ENCODE measurements at regions not wholly inside any gene's neighbourhood (a gene's known extent, or its start where the extent isn't known, plus 50 kb on each side); places are given as distances from the start of the nearest gene placed in this dataset.

DNA sequence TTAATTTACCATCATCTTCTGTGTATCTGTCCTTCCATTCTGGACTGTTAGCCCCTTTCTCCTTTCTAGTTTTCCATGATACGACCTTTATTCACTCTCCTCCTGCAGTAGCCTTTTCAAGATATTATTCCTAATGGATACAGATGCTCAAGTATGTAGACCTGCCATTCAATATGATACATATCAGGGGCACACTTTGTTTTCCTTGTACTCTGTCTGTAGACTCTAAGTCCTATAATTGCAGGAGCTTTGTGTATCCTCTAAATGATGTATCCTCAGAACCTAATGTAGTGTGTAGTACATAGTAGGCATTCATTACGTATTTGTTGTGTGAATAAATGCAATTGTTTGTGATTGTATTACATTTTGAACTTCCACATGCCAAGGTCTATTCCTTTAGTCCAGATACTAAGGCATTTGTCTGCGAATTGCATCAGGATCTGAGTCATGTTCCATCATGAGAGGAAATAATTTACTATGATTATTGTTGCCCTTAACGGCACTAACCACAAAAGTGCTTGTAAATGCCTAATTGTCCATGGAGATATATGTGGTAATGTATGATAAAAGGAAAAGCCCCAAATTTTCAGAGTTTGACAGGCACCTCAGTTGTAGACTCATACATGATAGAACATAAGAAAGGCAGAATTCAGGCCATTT is 57.1 kb upstream of the IZUMO3 start:
- Mint-ChIP-seq H3K27me3 (no peaks in the 10 kb centered on the region), H3K27ac (no peak overlapping the region), H3K36me3 (ENCODE audit: low read depth) (no peaks in the 10 kb centered on the region), H3K4me3 (no peak overlapping the region), H3K4me1 (no peaks in the 10 kb centered on the region), H3K9me3 (peaks cover 13% of the 10 kb centered on the region)
- DNase-seq: no peak
- ATAC-seq: no peak
